ENCODE measurements at regions not wholly inside any gene's neighbourhood (a gene's known extent, or its start where the extent isn't known, plus 50 kb on each side); places are given as distances from the start of the nearest gene placed in this dataset.

DNA sequence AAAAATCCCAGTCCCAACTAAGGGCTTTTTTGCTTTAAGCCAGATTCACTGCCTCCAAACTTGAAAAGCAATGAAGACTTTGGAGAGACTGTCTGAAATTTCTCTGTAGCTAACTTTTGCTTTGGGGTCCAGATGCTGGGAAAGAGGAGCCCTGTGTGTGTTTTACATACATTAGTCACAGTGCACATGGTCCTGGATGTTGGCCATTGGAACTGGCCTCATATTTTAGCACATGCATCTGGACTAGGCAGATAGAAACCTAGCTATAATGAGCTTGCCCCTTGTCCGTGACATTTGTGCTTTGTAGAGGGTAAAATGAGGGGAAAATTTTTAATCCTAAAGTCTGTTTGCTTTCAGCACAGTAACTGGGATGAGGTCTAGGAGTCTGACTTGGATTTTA, 421.7 kb downstream of the CDK5RAP2 start:
- Histone ChIP-seq H3K4me3 (ENCODE audit: low read depth, low read length) (no peak overlapping the region), H3K4me1 (ENCODE audit: control insufficient read depth, insufficient read depth, low read length) (no peaks in the 10 kb centered on the region), H3K36me3 (ENCODE audit: control insufficient read depth, insufficient read depth, low read length) (no peaks in the 10 kb centered on the region), H3K9me3 (ENCODE audit: control insufficient read depth, insufficient read depth, low read length) (no peaks in the 10 kb centered on the region), H3K9ac (ENCODE audit: low read depth, low read length) (no peak overlapping the region), H3K27me3 (ENCODE audit: control insufficient read depth, insufficient read depth, low read length) (peaks cover 5% of the 10 kb centered on the region)

- Histone ChIP-seq H3K36me3 (ENCODE audit: control insufficient read depth, insufficient read depth, low read length) (no peaks in the 10 kb centered on the region), H3K9me3 (ENCODE audit: control insufficient read depth, insufficient read depth, low read length) (no peaks in the 10 kb centered on the region), H3K4me1 (ENCODE audit: control insufficient read depth, insufficient read depth, low read length) (peaks cover 7% of the 10 kb centered on the region), H3K4me3 (ENCODE audit: low read depth, low read length) (no peak overlapping the region), H3K9ac (ENCODE audit: low read depth, low read length) (no peak overlapping the region), H3K27me3 (ENCODE audit: control insufficient read depth, insufficient read depth, low read length) (peaks cover 5% of the 10 kb centered on the region)
Measured at GRCh38 chr9:120156376-120156775, 423.6 kb downstream of the CDK5RAP2 start.

- Histone ChIP-seq H3K9me3 (ENCODE audit: control insufficient read depth, insufficient read depth, low read length) (no peaks in the 10 kb centered on the region), H3K9ac (ENCODE audit: low read depth, low read length) (no peak overlapping the region), H3K4me3 (ENCODE audit: low read depth, low read length) (no peak overlapping the region), H3K4me1 (ENCODE audit: control insufficient read depth, insufficient read depth, low read length) (peaks cover 7% of the 10 kb centered on the region), H3K36me3 (ENCODE audit: control insufficient read depth, insufficient read depth, low read length) (no peaks in the 10 kb centered on the region), H3K27me3 (ENCODE audit: control insufficient read depth, insufficient read depth, low read length) (peaks cover 5% of the 10 kb centered on the region)
Measured at GRCh38 chr9:120153258-120153657, 426.7 kb downstream of the CDK5RAP2 start.

DNA sequence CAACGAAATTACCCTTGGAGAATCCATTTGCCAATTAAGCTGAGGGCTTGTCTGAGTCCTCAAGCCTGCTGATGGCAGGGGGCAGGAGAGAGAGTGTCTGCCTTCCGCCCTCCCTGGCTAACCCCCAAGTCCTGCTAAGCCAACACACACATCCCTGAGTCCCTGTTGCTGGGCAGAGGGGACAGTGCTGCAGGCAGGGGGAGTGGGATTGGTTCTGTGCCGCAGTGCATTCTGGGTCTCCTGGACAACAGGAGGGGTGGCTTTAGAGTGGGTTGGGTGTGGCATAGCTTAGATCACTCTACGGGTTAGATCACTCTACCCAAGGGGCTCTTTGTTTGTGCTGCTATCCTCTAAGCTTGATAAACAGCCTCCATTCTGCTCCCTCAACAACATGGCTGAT, 427.7 kb downstream of the CDK5RAP2 start:
- peak overlapping the region; percentile 16 for H3K9ac ChIP-seq (ENCODE audit: low read depth, low read length)
- H3K36me3 ChIP-seq (ENCODE audit: control insufficient read depth, insufficient read depth, low read length), result no peaks in the 10 kb centered on the region
- peaks cover 5% of the 10 kb centered on the region for H3K27me3 ChIP-seq (ENCODE audit: control insufficient read depth, insufficient read depth, low read length)
- H3K4me1 ChIP-seq (ENCODE audit: control insufficient read depth, insufficient read depth, low read length), result peaks cover 7% of the 10 kb centered on the region
- no peaks in the 10 kb centered on the region for H3K9me3 ChIP-seq (ENCODE audit: control insufficient read depth, insufficient read depth, low read length)
- no peak overlapping the region for H3K4me3 ChIP-seq (ENCODE audit: low read depth, low read length)

DNA sequence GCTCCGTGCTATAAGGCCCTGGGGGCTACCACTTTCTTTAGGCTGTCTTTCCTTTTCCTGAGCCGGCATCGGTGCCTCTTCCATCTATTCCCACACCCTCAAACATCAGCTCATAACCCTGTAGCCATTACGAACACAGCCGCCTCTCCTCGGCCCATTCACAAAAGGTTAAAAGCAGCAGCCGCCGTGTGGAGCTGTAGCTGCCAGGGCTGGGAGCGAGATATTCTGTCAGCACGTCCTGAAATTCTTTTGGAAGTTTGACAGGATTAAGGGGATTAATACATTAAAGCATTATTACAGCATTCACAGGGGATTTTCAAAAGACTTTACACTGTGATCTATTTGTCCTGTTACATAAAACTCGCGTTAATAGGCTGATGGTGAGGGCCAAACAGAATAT, 428.2 kb downstream of the CDK5RAP2 start:
- Histone ChIP-seq H3K9me3 (ENCODE audit: control insufficient read depth, insufficient read depth, low read length) (no peaks in the 10 kb centered on the region), H3K27me3 (ENCODE audit: control insufficient read depth, insufficient read depth, low read length) (peaks cover 5% of the 10 kb centered on the region), H3K9ac (ENCODE audit: low read depth, low read length) (peak overlapping the region; percentile 16), H3K4me3 (ENCODE audit: low read depth, low read length) (no peak overlapping the region), H3K36me3 (ENCODE audit: control insufficient read depth, insufficient read depth, low read length) (no peaks in the 10 kb centered on the region), H3K4me1 (ENCODE audit: control insufficient read depth, insufficient read depth, low read length) (peaks cover 7% of the 10 kb centered on the region)

DNA sequence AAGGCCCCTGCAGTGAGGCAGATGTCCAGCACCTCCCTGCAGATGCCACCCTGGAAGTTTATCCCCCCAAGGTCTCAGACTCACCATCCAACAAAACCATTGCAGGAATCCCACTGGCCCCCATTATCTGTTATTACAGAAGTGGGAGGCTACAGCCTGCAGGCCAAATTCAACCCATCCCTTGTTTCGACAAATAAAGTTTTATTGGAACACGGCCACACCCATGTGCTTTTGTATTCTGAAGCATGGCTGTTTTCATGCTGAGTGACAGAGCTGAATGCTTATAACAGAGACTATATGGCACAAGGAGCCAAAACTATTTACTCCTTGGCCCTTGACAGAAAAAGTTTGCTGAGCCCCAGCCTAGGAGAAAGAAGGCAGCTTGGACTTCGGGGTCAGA, 428.8 kb downstream of the CDK5RAP2 start:
- Histone ChIP-seq H3K4me1 (ENCODE audit: control insufficient read depth, insufficient read depth, low read length) (peaks cover 7% of the 10 kb centered on the region), H3K9ac (ENCODE audit: low read depth, low read length) (no peak overlapping the region), H3K9me3 (ENCODE audit: control insufficient read depth, insufficient read depth, low read length) (no peaks in the 10 kb centered on the region), H3K4me3 (ENCODE audit: low read depth, low read length) (no peak overlapping the region), H3K27me3 (ENCODE audit: control insufficient read depth, insufficient read depth, low read length) (peaks cover 5% of the 10 kb centered on the region), H3K36me3 (ENCODE audit: control insufficient read depth, insufficient read depth, low read length) (no peaks in the 10 kb centered on the region)

GRCh38 chr9:120138955-120139354, 441.0 kb downstream of the CDK5RAP2 start:
- no peaks in the 10 kb centered on the region for H3K4me1 ChIP-seq (ENCODE audit: control insufficient read depth, insufficient read depth, low read length)
- H3K9me3 ChIP-seq (ENCODE audit: control insufficient read depth, insufficient read depth, low read length), result no peaks in the 10 kb centered on the region
- no peak overlapping the region for H3K9ac ChIP-seq (ENCODE audit: low read depth, low read length)
- H3K4me3 ChIP-seq (ENCODE audit: low read depth, low read length), result no peak overlapping the region
- H3K36me3 ChIP-seq (ENCODE audit: control insufficient read depth, insufficient read depth, low read length), result no peaks in the 10 kb centered on the region
- H3K27me3 ChIP-seq (ENCODE audit: control insufficient read depth, insufficient read depth, low read length), result no peaks in the 10 kb centered on the region

DNA sequence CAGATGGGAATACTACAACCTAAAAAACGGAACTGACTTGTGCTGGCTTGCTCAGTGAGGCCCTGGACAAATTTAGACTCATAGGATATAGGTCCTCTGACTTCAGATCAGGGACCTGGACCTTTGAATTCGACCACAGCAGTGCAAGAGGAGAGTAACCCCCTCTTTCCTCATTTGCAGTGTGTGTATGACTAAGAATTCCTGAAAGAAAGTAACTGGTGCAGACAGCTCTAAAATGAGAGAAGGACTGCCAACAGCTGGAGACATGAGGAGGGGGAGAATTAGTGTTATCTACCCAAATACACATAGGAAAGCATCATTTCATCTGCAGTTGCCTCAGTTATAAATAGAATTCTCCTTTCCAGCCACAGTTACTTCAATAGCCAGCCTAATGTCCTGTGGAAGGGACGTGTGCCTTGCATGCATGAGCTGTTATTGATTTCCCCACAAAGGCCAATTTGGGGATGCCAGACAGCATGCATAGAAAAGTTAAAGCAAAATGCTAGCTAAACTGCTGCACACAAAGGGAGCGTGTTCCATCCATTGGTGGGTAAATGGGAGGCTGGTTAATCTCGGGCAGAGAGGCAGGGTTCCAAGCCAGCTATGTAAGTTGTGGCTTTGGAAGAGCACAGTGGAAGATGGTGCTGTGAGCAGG, 442.7 kb downstream of the CDK5RAP2 start:
- no peak overlapping the region for H3K4me3 ChIP-seq (ENCODE audit: low read depth, low read length)

GRCh38 chr9:120136696-120137095, 443.3 kb downstream of the CDK5RAP2 start:
- H3K36me3 ChIP-seq (ENCODE audit: control insufficient read depth, insufficient read depth, low read length), result no peaks in the 10 kb centered on the region
- no peak overlapping the region for H3K4me3 ChIP-seq (ENCODE audit: low read depth, low read length)
- H3K27me3 ChIP-seq (ENCODE audit: control insufficient read depth, insufficient read depth, low read length), result no peaks in the 10 kb centered on the region
- no peak overlapping the region for H3K9ac ChIP-seq (ENCODE audit: low read depth, low read length)
- H3K9me3 ChIP-seq (ENCODE audit: control insufficient read depth, insufficient read depth, low read length), result no peaks in the 10 kb centered on the region
- H3K4me1 ChIP-seq (ENCODE audit: control insufficient read depth, insufficient read depth, low read length), result no peaks in the 10 kb centered on the region

More for the DNA sequence above, 442.7 kb downstream of the CDK5RAP2 start:
- Histone ChIP-seq H3K9me3 (ENCODE audit: control insufficient read depth, insufficient read depth, low read length) (no peaks in the 10 kb centered on the region), H3K4me1 (ENCODE audit: control insufficient read depth, insufficient read depth, low read length) (no peaks in the 10 kb centered on the region), H3K27me3 (ENCODE audit: control insufficient read depth, insufficient read depth, low read length) (no peaks in the 10 kb centered on the region), H3K36me3 (ENCODE audit: control insufficient read depth, insufficient read depth, low read length) (no peaks in the 10 kb centered on the region), H3K9ac (ENCODE audit: low read depth, low read length) (no peak overlapping the region)

DNA sequence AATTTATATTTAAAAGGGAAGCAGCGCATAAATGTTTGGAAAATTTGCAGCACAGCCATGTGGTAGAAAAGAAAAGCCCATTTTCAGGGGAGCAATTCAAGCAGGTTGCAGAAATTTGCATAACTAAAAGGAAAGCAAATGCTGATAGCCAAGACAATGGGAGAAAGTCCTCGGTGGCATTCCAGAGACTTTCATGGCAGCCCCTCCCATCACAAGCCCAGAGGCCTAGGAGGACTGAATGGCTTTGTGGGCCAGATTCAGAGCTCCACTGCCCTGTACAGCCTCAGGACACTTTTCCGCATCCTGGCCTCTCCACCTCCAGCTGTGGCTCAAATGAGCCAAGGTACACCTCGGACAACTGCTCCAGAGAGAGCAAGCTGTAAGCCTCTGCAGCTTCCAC, 462.9 kb downstream of the CDK5RAP2 start:
- Histone ChIP-seq H3K36me3 (ENCODE audit: control insufficient read depth, insufficient read depth, low read length) (no peaks in the 10 kb centered on the region), H3K27me3 (ENCODE audit: control insufficient read depth, insufficient read depth, low read length) (no peaks in the 10 kb centered on the region), H3K9me3 (ENCODE audit: control insufficient read depth, insufficient read depth, low read length) (peaks cover 9% of the 10 kb centered on the region), H3K9ac (ENCODE audit: low read depth, low read length) (no peak overlapping the region), H3K4me1 (ENCODE audit: control insufficient read depth, insufficient read depth, low read length) (no peaks in the 10 kb centered on the region), H3K4me3 (ENCODE audit: low read depth, low read length) (no peak overlapping the region)

DNA sequence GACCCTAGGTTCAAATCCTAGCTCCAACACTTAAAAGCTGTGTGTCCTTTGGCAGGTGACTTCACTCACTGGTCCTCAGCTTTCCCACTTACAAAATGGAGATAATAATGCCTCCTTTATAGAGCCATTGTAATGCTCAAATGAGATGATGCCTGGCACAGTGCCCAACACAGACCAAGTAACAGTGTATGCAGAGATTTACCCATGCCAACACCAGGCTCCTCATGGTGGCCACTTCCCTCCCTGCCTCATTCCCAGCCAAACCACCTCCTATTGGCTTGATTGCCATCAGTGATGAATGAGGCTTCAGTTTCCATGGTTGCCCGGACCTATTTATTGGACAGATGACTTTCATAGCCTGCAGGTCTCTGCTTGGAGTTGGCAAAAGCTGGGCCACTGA, 469.4 kb downstream of the CDK5RAP2 start:
- Histone ChIP-seq H3K36me3 (ENCODE audit: control insufficient read depth, insufficient read depth, low read length) (no peaks in the 10 kb centered on the region), H3K27me3 (ENCODE audit: control insufficient read depth, insufficient read depth, low read length) (no peaks in the 10 kb centered on the region), H3K4me3 (ENCODE audit: low read depth, low read length) (no peak overlapping the region), H3K9ac (ENCODE audit: low read depth, low read length) (no peak overlapping the region), H3K9me3 (ENCODE audit: control insufficient read depth, insufficient read depth, low read length) (no peaks in the 10 kb centered on the region), H3K4me1 (ENCODE audit: control insufficient read depth, insufficient read depth, low read length) (no peaks in the 10 kb centered on the region)

DNA sequence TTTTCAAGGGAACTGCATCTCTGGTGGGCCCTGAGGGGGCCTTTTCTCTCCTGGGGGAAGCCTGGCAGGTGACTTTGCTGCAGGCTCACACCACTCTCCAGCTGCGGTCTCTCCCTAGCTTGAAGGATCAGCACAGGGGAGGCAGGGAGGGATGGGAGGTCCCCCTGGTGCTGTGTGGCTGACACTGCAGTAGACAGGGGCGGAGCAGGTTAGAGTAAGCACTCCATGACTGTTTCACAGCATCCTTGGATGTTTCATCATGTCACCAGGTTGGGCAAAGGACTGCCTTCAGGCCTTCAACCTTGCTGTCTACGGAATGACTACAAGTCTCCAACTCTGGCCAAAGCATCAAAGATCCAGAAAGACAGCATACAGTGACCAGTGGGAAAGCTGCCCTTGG, 470.7 kb downstream of the CDK5RAP2 start:
- Histone ChIP-seq H3K36me3 (ENCODE audit: control insufficient read depth, insufficient read depth, low read length) (no peaks in the 10 kb centered on the region), H3K4me1 (ENCODE audit: control insufficient read depth, insufficient read depth, low read length) (no peaks in the 10 kb centered on the region), H3K27me3 (ENCODE audit: control insufficient read depth, insufficient read depth, low read length) (no peaks in the 10 kb centered on the region), H3K9ac (ENCODE audit: low read depth, low read length) (no peak overlapping the region), H3K4me3 (ENCODE audit: low read depth, low read length) (no peak overlapping the region), H3K9me3 (ENCODE audit: control insufficient read depth, insufficient read depth, low read length) (no peaks in the 10 kb centered on the region)
